Body of pancreas (tissue), 4 donors: ENCODE measurements at regions not wholly inside any gene's neighbourhood (a gene's known extent, or its start where the extent isn't known, plus 50 kb on each side); places are given as distances from the start of the nearest gene placed in this dataset.

Experiments
- ATAC-seq: fragments of 150-250 bp; one replicate; pipeline ENCODE4 v1.9.1; 2016
- DNase-seq, 4 donors: peaks; one replicate each; pipeline ENCODE4 v3.0.0-alpha.2; 2019
- H3K27ac ChIP-seq, 4 donors: fragments of 200-600 bp; sonication (generic); 1 replicate in 3 of 4; 2 replicates in 1 of 4; pipeline versions ENCODE4 v1.5.1 to v1.6.1; 2016 to 2019; ENCODE audit warnings: mild to moderate bottlenecking in 1 of 4, mixed read lengths in 1 of 4, moderate library complexity in 1 of 4
- H3K27me3 ChIP-seq, 2 donors: fragments of 200-600 bp; sonication (generic); one replicate each; pipeline ENCODE4 v1.6.0; 2016; ENCODE audit warnings: mild to moderate bottlenecking in 1 of 2
- H3K36me3 ChIP-seq, 2 donors: fragments of 200-600 bp; sonication (generic); replicated peaks in 1 of 2; 2 replicates each; pipeline ENCODE4 v1.5.1; 2016; ENCODE audit warnings: low read depth in 2 of 2; ENCODE audit not compliant: insufficient read depth in 1 of 2
- H3K4me1 ChIP-seq: fragments of 200-600 bp; sonication (generic); one replicate; pipeline ENCODE4 v1.6.0; 2016
- H3K4me3 ChIP-seq, 2 donors: fragments of 200-600 bp; sonication (generic); 1 replicate in 1 of 2; 2 replicates in 1 of 2; pipeline ENCODE4 v1.5.1; 2016 to 2019
- H3K9me3 ChIP-seq, 3 donors: fragments of 200-600 bp; sonication (generic); 1 replicate in 2 of 3; 2 replicates in 1 of 3; pipeline ENCODE4 v1.5.1; 2016
- POLR2A ChIP-seq, 3 donors: fragments of 450-650 bp; IDR thresholded peaks; one replicate each; pipeline ENCODE4 v1.6.1; 2016; ENCODE audit warnings: antibody characterized with exemption in 3 of 3, mild to moderate bottlenecking in 2 of 3
- WGBS, 2 donors: methylation state at CpG; one replicate each; pipeline ENCODE4 v1.1.5; 2017; 5-methylcytosine and 5-hydroxymethylcytosine counted together
- intact Hi-C: fragments of 100-400 bp; cut with DNase I; formaldehyde crosslinking; loops from one replicate; pipeline ENCODE4 v1.15.1; 2023
- TF ChIP-seq, protein P1 (sequence below), 7 experiments: fragments of 450-650 bp in 4 of 7; fragments of 200-600 bp in 3 of 7; sonication (generic) in 3 of 7; IDR thresholded peaks; one replicate each; pipeline ENCODE4 v1.5.1; 2016 to 2019; ENCODE audit warnings: antibody characterized with exemption in 7 of 7

DNA sequence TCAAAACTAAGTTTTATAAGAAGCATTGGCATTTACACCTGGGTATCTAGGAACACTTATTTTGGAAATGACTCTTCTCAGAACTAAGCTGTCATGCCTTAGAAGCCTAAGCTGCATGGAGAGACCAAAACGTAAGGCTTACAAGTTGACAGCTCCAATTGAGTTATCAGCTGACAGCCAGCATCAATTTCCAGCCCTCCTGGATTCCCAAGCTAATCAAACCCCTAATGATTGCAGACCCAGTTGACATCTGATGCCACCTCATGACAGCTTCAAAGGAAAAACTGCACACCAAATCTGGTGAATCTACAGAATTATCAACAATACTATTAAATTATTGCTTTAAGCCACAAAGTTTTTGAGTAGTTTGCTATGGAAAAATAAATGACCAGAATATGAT, 187.6 kb upstream of the PRMT6 start:
- no peak for TF ChIP-seq POLR2A (IDR thresholded peaks at IDR 0.05)
- TF ChIP-seq, protein P1, sequence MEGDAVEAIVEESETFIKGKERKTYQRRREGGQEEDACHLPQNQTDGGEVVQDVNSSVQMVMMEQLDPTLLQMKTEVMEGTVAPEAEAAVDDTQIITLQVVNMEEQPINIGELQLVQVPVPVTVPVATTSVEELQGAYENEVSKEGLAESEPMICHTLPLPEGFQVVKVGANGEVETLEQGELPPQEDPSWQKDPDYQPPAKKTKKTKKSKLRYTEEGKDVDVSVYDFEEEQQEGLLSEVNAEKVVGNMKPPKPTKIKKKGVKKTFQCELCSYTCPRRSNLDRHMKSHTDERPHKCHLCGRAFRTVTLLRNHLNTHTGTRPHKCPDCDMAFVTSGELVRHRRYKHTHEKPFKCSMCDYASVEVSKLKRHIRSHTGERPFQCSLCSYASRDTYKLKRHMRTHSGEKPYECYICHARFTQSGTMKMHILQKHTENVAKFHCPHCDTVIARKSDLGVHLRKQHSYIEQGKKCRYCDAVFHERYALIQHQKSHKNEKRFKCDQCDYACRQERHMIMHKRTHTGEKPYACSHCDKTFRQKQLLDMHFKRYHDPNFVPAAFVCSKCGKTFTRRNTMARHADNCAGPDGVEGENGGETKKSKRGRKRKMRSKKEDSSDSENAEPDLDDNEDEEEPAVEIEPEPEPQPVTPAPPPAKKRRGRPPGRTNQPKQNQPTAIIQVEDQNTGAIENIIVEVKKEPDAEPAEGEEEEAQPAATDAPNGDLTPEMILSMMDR (IDR thresholded peaks at IDR 0.05) = no peak
- Histone ChIP-seq H3K9me3 (peaks cover 0 to 7% (median 0%) of the 10 kb centered on the region in 3 donors), H3K27me3 (no peaks in the 10 kb centered on the region), H3K4me3 (no peak overlapping the region), H3K27ac (no peak overlapping the region), H3K36me3 (no peaks in the 10 kb centered on the region), H3K4me1 (no peaks in the 10 kb centered on the region)
- ATAC-seq (no peak), DNase-seq (no peak)
- intact Hi-C loops = no loop called here
- WGBS, 2 donors = 6 to 27% methylated on average over 1 of the region's 1 CpG

DNA sequence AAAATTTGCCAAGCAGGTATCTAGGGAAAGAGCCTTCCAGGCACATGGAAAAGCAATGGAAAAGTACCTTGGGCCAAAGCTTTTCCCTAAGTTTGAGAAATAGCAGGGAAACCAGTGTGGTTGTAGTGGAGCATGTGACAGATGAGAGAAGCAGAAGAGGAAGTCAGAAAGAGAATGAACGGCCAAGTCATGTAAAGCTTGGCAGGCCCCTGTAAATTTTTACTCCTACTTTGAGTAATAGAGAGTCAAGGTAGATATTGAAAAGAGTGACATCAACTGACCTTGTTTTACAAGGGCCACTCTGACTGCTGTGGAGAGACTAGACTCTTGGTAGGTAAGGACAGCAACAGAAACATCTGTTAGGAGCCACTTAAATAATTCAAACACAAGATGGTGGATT, 180.9 kb upstream of the PRMT6 start:
- Histone ChIP-seq H3K4me1 (no peaks in the 10 kb centered on the region), H3K4me3 (no peak overlapping the region), H3K27me3 (no peaks in the 10 kb centered on the region), H3K36me3 (no peaks in the 10 kb centered on the region), H3K27ac (no peak overlapping the region), H3K9me3 (peaks cover 0 to 7% (median 0%) of the 10 kb centered on the region in 3 donors)
- intact Hi-C loops = no loop called here
- no peak for DNase-seq
- WGBS, 2 donors = 22 to 26% methylated on average over 1 of the region's 1 CpG
- TF ChIP-seq, protein P1 (IDR thresholded peaks at IDR 0.05) = no peak
- no peak for TF ChIP-seq POLR2A (IDR thresholded peaks at IDR 0.05)
- ATAC-seq = no peak

DNA sequence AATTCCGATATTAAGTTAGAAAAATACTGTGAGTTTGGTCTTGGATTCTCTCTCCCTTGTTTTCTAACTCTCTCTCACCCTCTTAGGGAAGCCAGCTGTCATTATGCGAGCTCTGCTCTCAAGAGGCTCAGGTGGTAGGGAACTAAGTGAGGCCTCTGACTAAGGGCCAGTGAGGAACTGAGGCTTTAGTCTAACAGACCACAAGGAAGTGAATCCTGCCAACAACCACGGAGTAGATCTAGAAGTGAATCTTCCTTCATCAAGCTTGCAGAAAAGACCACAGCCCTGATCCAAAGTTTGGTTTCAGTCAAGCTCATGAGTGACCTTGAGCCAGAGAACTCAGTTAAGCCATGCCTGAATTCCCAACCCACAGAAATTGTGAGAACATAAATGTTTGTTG, 180.1 kb upstream of the PRMT6 start:
- H3K27me3 ChIP-seq = no peaks in the 10 kb centered on the region
- H3K36me3 ChIP-seq = no peaks in the 10 kb centered on the region
- no peaks in the 10 kb centered on the region for H3K4me1 ChIP-seq
- intact Hi-C loops = no loop called here
- H3K27ac ChIP-seq = no peak overlapping the region
- H3K4me3 ChIP-seq = no peak overlapping the region
- 49 to 53% methylated on average over 3 of the region's 3 CpGs for WGBS, 2 donors
- DNase-seq (no peak), ATAC-seq (no peak)
- no peak for TF ChIP-seq POLR2A (IDR thresholded peaks at IDR 0.05)
- TF ChIP-seq, protein P1 (IDR thresholded peaks at IDR 0.05) = no peak
- H3K9me3 ChIP-seq = peaks cover 0 to 7% (median 0%) of the 10 kb centered on the region in 3 donors

DNA sequence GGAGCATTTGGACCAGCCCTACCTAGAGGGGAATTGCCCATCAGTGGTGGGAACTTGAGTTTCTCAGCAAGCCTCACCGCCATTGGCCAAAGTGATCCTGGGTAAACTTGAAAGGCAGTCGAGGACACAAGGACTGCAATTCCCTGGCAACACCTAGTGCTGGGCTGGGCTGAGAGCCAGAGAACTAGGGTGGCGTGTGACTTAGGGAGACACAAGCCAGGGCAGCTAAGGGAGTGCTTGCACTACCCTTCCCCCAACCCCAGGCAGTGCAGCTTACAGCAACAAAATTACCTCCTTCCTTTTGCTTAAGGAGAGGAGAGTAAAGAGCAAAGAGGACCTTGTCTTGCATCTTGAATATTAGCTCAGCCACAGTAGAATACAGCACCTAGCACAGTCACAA, 176.9 kb upstream of the PRMT6 start:
- H3K27ac ChIP-seq = no peak overlapping the region
- no peaks in the 10 kb centered on the region for H3K27me3 ChIP-seq
- 13 to 41% methylated on average over 3 of the region's 3 CpGs for WGBS, 2 donors
- ATAC-seq (peak; percentile 35), DNase-seq (peak; percentile 8 to 65 (median 34))
- no peaks in the 10 kb centered on the region for H3K4me1 ChIP-seq
- no peaks in the 10 kb centered on the region for H3K9me3 ChIP-seq
- TF ChIP-seq, protein P1 (IDR thresholded peaks at IDR 0.05) = no peak
- TF ChIP-seq POLR2A (IDR thresholded peaks at IDR 0.05) = no peak
- intact Hi-C loops = no loop called here
- no peak overlapping the region for H3K4me3 ChIP-seq
- no peaks in the 10 kb centered on the region for H3K36me3 ChIP-seq

DNA sequence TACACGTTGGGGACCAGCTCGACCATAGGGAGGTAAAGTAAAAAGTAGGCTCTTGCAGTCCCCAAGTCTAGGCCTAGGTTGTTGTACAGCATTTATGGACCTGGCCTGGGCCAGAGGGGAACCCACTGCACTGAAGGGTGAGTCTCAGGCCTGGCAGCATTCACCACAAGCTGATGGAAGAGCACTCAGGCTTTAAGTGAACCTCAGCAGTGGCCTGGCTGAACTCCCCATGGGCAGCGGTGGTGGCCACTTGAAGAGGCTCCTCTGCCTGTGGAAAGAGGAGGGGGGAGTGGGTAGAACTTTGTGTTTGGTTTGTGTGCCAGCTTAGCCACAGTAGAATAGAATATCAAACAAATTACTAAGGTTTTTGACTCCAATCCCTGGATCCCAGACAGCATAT, 176.2 kb upstream of the PRMT6 start:
- no peak for DNase-seq
- WGBS, 2 donors = 58 to 64% methylated on average over 3 of the region's 3 CpGs
- Histone ChIP-seq H3K36me3 (no peaks in the 10 kb centered on the region), H3K27me3 (no peaks in the 10 kb centered on the region), H3K9me3 (no peaks in the 10 kb centered on the region), H3K27ac (no peak overlapping the region), H3K4me1 (no peaks in the 10 kb centered on the region), H3K4me3 (no peak overlapping the region)
- intact Hi-C loops = no loop called here
- ATAC-seq = no peak
- no peak for TF ChIP-seq POLR2A (IDR thresholded peaks at IDR 0.05)
- TF ChIP-seq, protein P1 (IDR thresholded peaks at IDR 0.05) = no peak
